Stomach (tissue), 4 donors: ENCODE measurements at regions not wholly inside any gene's neighbourhood (a gene's known extent, or its start where the extent isn't known, plus 50 kb on each side); places are given as distances from the start of the nearest gene placed in this dataset.

Experiments
- CTCF ChIP-seq, 7 experiments: fragments of 450-650 bp in 4 of 7; fragments of 200-600 bp in 3 of 7; sonication (generic) in 3 of 7; IDR thresholded peaks; one replicate each; pipeline ENCODE4 v1.5.1; 2016 to 2019; ENCODE audit warnings: antibody characterized with exemption in 7 of 7, control low read depth in 2 of 7, mild to moderate bottlenecking in 1 of 7
- EP300 ChIP-seq: sonication (generic); formaldehyde crosslinking; IDR thresholded peaks from one replicate; pipeline ENCODE4 v1.6.1; 2017; ENCODE audit warnings: antibody characterized with exemption

GRCh38 chr11:70552167-70553150, 154.1 kb downstream of the CTTN start:
- TF ChIP-seq CTCF (IDR thresholded peaks at IDR 0.05) (no peak), EP300 (no peak)
